SKM-1 treated with dmso at 0.1 percent for 144 hours (cell line): ENCODE measurements at regions not wholly inside any gene's neighbourhood (a gene's known extent, or its start where the extent isn't known, plus 50 kb on each side); places are given as distances from the start of the nearest gene placed in this dataset.
"Not testable (repeated sequence)": the region's sequence is repeated elsewhere in the genome, so short reads cannot be mapped to it uniquely, and the experiment has no call there.

Source experiments
- DNase-seq: peaks from one replicate; lab custom pipeline; 2025; ENCODE audit not compliant: unreplicated experiment; lab: John Stamatoyannopoulos, UW

- no peak for DNase-seq
Observed at GRCh38 chr6:71822625-71823024, 63.7 kb upstream of the RIMS1 start.

- not testable (repeated sequence) for DNase-seq
Observed at GRCh38 chr6:71832110-71832764, 54.1 kb upstream of the RIMS1 start.
